BE2C (cell line): ENCODE measurements at regions not wholly inside any gene's neighbourhood (a gene's known extent, or its start where the extent isn't known, plus 50 kb on each side); places are given as distances from the start of the nearest gene placed in this dataset.

Experiments
- DNase-seq: peaks from one replicate; pipeline ENCODE4 v3.0.0-alpha.2; 2020
- H3K27me3 ChIP-seq: fragments of 250-450 bp; sonication (Bioruptor Pico); 2 replicates; pipeline ENCODE4 v1.5.1; 2020; ENCODE audit warnings: mild to moderate bottlenecking
- H3K36me3 ChIP-seq: fragments of 250-450 bp; sonication (Bioruptor Pico); 2 replicates; pipeline ENCODE4 v1.5.1; 2020; ENCODE audit warnings: mild to moderate bottlenecking
- H3K4me1 ChIP-seq: fragments of 250-450 bp; sonication (Bioruptor Pico); 2 replicates; pipeline ENCODE4 v1.5.1; 2020
- H3K4me3 ChIP-seq: 2 replicates; pipeline ENCODE4 v1.5.1; 2011; ENCODE audit warnings: low read depth, low read length
- H3K9me3 ChIP-seq: fragments of 250-450 bp; sonication (Bioruptor Pico); 2 replicates; pipeline ENCODE4 v1.5.1; 2020
- CTCF ChIP-seq: IDR thresholded peaks from 2 replicates; pipeline ENCODE4 v1.5.1; 2012; ENCODE audit warnings: mild to moderate bottlenecking, low read depth, low read length

DNA sequence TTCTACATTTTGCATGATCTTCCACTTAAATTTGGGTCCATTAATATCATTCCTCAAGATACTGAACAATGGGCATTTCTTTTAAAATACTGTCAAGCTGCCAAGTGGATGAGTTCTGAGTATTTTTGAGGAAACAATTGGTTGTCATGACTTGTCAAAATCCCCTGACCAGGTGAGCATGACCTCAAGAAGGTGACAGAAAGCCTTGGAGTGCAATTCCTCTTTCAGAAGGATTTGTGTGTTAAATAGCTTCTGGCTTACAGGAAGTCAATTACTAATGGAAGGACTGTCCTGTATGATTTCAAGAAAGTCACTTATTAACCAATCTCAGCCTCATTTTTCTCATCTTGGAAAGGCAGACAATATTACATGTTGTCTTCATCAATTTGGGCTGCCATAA lies 460.6 kb downstream of the TSN start:
- no peak for DNase-seq
- H3K4me1 ChIP-seq: no peaks in the 10 kb centered on the region
- no peaks in the 10 kb centered on the region for H3K27me3 ChIP-seq
- H3K4me3 ChIP-seq: no peak overlapping the region
- no peak for TF ChIP-seq CTCF
- no peaks in the 10 kb centered on the region for H3K9me3 ChIP-seq
- H3K36me3 ChIP-seq: no peaks in the 10 kb centered on the region

- H3K27me3 ChIP-seq: no peaks in the 10 kb centered on the region
- no peak for DNase-seq
Measured at GRCh38 chr2:122216901-122217300, 461.4 kb downstream of the TSN start.

DNA sequence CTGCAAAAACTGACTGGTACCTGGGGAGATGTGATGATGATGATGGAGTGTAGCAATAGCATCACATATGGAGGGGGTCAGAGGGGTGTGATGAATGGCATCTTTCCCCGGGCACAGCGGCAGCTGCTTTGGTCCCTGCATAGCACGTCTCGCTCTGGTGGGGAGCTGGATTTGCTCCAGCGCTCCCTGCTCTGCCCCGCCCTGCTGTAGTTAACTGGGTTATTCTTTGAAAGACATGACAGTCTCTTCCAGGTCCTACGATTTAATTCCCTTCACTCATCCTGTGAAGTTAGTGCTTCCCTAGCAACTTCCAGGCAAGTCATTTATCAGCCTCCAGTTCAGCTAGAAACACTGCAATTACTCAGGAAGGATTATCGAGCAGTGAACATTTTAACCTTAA lies 463.1 kb downstream of the TSN start:
- TF ChIP-seq CTCF: no peak
- no peaks in the 10 kb centered on the region for H3K9me3 ChIP-seq
- no peak overlapping the region for H3K4me3 ChIP-seq
- H3K4me1 ChIP-seq: no peaks in the 10 kb centered on the region
- H3K36me3 ChIP-seq: no peaks in the 10 kb centered on the region
- H3K27me3 ChIP-seq: no peaks in the 10 kb centered on the region
- DNase-seq: no peak

More at GRCh38 chr2:122216901-122217300, 461.4 kb downstream of the TSN start:
- Histone ChIP-seq H3K9me3 (no peaks in the 10 kb centered on the region), H3K4me3 (no peak overlapping the region), H3K4me1 (no peaks in the 10 kb centered on the region), H3K36me3 (no peaks in the 10 kb centered on the region)
- TF ChIP-seq CTCF: no peak

GRCh38 chr2:122219504-122219903 lies 464.1 kb downstream of the TSN start:
- TF ChIP-seq CTCF: no peak
- Histone ChIP-seq H3K4me3 (no peak overlapping the region), H3K9me3 (no peaks in the 10 kb centered on the region)

DNA sequence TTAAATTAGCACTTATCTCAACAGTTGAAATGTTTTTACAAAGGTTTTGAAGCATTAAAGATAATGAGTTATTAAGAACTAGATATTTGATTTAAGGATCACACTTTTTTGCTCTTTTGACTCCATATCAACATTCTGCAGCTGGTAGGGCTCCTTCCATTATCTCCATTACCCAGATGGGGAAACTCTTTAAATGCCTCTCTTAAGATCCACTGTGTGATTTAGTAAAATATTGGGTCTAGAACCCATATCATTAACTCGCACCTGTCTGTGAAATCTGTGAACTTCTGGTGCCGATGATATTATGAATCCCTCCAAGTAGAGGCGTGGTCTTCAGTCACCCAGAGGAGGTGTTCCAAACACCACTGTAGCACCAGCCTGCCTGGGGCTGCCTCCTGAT lies 466.2 kb downstream of the TSN start:
- Histone ChIP-seq H3K4me3 (no peak overlapping the region), H3K36me3 (no peaks in the 10 kb centered on the region), H3K4me1 (no peaks in the 10 kb centered on the region), H3K27me3 (no peaks in the 10 kb centered on the region), H3K9me3 (no peaks in the 10 kb centered on the region)
- TF ChIP-seq CTCF: no peak
- no peak for DNase-seq

More at GRCh38 chr2:122219504-122219903, 464.1 kb downstream of the TSN start:
- H3K36me3 ChIP-seq: no peaks in the 10 kb centered on the region
- no peak for DNase-seq
- H3K4me1 ChIP-seq: no peaks in the 10 kb centered on the region
- H3K27me3 ChIP-seq: no peaks in the 10 kb centered on the region

DNA sequence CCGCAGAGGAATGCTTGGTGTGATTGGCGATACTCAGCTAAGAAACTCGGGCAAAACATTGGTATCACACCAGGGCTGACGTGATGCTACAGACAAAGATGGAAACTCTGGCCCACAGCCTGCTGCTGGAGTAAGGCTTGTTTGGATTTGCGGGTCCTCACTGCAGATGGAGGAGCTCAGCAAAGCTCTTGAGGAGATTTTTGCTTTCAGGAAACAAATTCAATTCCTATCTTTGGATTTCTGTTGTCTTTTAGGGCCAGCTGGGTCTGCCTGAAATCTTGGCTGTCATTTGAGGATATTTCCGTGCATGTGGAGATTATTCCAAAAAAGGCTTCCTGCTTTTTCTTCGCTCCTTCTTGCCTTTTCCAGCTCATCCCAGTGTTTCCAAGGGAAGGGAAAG lies 475.8 kb downstream of the TSN start:
- Histone ChIP-seq H3K27me3 (no peaks in the 10 kb centered on the region), H3K36me3 (no peaks in the 10 kb centered on the region), H3K4me3 (no peak overlapping the region), H3K4me1 (no peaks in the 10 kb centered on the region), H3K9me3 (no peaks in the 10 kb centered on the region)
- no peak for TF ChIP-seq CTCF
- no peak for DNase-seq
